ENCODE measurements at regions not wholly inside any gene's neighbourhood (a gene's known extent, or its start where the extent isn't known, plus 50 kb on each side); places are given as distances from the start of the nearest gene placed in this dataset.

DNA sequence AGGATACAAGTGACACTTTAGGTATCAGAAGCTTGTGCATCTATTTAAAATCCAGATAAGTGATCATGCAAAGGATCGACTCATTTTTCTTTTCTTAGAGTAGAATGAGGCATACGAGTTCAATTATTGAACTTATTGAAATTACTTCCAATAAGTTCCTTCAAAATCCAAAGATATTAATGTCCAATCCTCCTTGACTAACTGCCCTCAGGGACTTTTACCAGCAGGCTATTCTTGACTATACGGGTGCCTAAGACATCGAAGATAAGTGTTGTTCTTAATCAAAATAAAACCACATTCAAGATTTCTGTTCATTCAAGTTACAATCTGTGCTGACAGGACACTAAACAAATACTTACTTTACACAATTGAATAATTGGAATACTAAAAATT is 74.5 kb upstream of the SP4 start:
- Mint-ChIP-seq H3K4me3 (no peak overlapping the region), H3K9me3 (peaks cover 6% of the 10 kb centered on the region), H3K4me1 (ENCODE audit: low read depth) (peaks cover 68% of the 10 kb centered on the region), H3K27ac (peak overlapping the region; percentile 96), H3K36me3 (ENCODE audit: low read depth) (peaks cover 9% of the 10 kb centered on the region), H3K27me3 (ENCODE audit: insufficient read depth) (no peaks in the 10 kb centered on the region)
- intact Hi-C loops (cut with micrococcal nuclease): loop anchor here (10.0 kb wide), 1 partner anchor 1321 kb away; no protein-coding TSS in a partner anchor
- no peak for DNase-seq (ENCODE audit: low spot score)

GRCh38 chr7:21354284-21354683 is 73.6 kb upstream of the SP4 start:
- intact Hi-C loops (cut with micrococcal nuclease): loop anchor here (10.0 kb wide), 1 partner anchor 1321 kb away; no protein-coding TSS in a partner anchor
- Mint-ChIP-seq H3K4me1 (ENCODE audit: low read depth) (peaks cover 77% of the 10 kb centered on the region), H3K27ac (peak overlapping the region; percentile 79), H3K9me3 (peaks cover 6% of the 10 kb centered on the region), H3K27me3 (ENCODE audit: insufficient read depth) (no peaks in the 10 kb centered on the region), H3K4me3 (peak overlapping the region; percentile 37), H3K36me3 (ENCODE audit: low read depth) (peaks cover 6% of the 10 kb centered on the region)
- no peak for DNase-seq (ENCODE audit: low spot score)

- Mint-ChIP-seq H3K4me1 (ENCODE audit: low read depth) (peaks cover 88% of the 10 kb centered on the region), H3K4me3 (peak overlapping the region; percentile 16), H3K9me3 (peaks cover 6% of the 10 kb centered on the region), H3K27ac (peak overlapping the region; percentile 79), H3K36me3 (ENCODE audit: low read depth) (peaks cover 5% of the 10 kb centered on the region), H3K27me3 (ENCODE audit: insufficient read depth) (no peaks in the 10 kb centered on the region)
- intact Hi-C loops (cut with micrococcal nuclease): loop anchor here (1.0 to 10.0 kb wide), 8 partner anchors 9 to 1319 kb away; no protein-coding TSS in a partner anchor
- DNase-seq (ENCODE audit: low spot score): peak; percentile 69
These were observed 72.4 kb upstream of the SP4 start for GRCh38 chr7:21355406-21355874.

- Mint-ChIP-seq H3K4me3 (no peak overlapping the region), H3K9me3 (peaks cover 6% of the 10 kb centered on the region), H3K4me1 (ENCODE audit: low read depth) (peaks cover 92% of the 10 kb centered on the region), H3K36me3 (ENCODE audit: low read depth) (peaks cover 8% of the 10 kb centered on the region), H3K27me3 (ENCODE audit: insufficient read depth) (no peaks in the 10 kb centered on the region), H3K27ac (peak overlapping the region; percentile 79)
- intact Hi-C loops (cut with micrococcal nuclease): loop anchor here (5.0 to 10.0 kb wide), 2 partner anchors 99 to 1318 kb away; no protein-coding TSS in a partner anchor
- DNase-seq (ENCODE audit: low spot score): no peak
These were observed 71.3 kb upstream of the SP4 start for GRCh38 chr7:21356616-21357015.

- H3K4me3 Mint-ChIP-seq: no peak overlapping the region
These were observed 70.5 kb upstream of the SP4 start for GRCh38 chr7:21357151-21358097.

GRCh38 chr7:21358648-21359047 is 69.2 kb upstream of the SP4 start:
- Mint-ChIP-seq H3K36me3 (ENCODE audit: low read depth) (peaks cover 10% of the 10 kb centered on the region), H3K27ac (peak overlapping the region; percentile 15), H3K9me3 (peaks cover 6% of the 10 kb centered on the region), H3K4me1 (ENCODE audit: low read depth) (peaks cover 82% of the 10 kb centered on the region), H3K27me3 (ENCODE audit: insufficient read depth) (no peaks in the 10 kb centered on the region), H3K4me3 (no peak overlapping the region)
- intact Hi-C loops (cut with micrococcal nuclease): loop anchor here (5.0 to 10.0 kb wide), 2 partner anchors 101 to 1316 kb away; no protein-coding TSS in a partner anchor
- DNase-seq (ENCODE audit: low spot score): no peak

More at GRCh38 chr7:21357151-21358097, 70.5 kb upstream of the SP4 start:
- intact Hi-C loops (cut with micrococcal nuclease): loop anchor here (5.0 to 10.0 kb wide), 2 partner anchors 100 to 1317 kb away; no protein-coding TSS in a partner anchor
- Mint-ChIP-seq H3K9me3 (peaks cover 6% of the 10 kb centered on the region), H3K27ac (peak overlapping the region; percentile 70), H3K4me1 (ENCODE audit: low read depth) (peaks cover 94% of the 10 kb centered on the region), H3K36me3 (ENCODE audit: low read depth) (peaks cover 8% of the 10 kb centered on the region), H3K27me3 (ENCODE audit: insufficient read depth) (no peaks in the 10 kb centered on the region)
- DNase-seq (ENCODE audit: low spot score): no peak

DNA sequence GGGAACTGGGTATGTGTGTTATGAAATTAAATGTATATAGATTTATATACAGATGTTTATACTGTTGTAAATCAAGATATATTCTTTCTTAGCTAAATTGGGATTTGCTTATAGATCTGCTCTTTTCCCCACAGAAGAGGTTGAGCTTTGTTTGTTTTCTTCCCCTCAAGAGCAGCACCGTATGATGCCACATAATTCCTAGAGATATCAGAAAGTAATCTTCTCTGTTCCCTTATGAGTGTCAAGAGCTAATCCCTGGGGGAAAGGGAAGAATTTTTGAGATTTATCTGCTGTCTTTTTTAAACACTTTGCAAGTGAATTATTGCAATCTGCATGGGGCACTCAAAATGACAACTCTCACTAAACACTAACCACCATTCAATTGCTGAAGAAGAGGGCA is 68.7 kb upstream of the SP4 start:
- Mint-ChIP-seq H3K36me3 (ENCODE audit: low read depth) (peaks cover 9% of the 10 kb centered on the region), H3K27me3 (ENCODE audit: insufficient read depth) (no peaks in the 10 kb centered on the region), H3K4me1 (ENCODE audit: low read depth) (peaks cover 81% of the 10 kb centered on the region), H3K4me3 (no peak overlapping the region), H3K9me3 (peaks cover 6% of the 10 kb centered on the region), H3K27ac (peak overlapping the region; percentile 18)
- no peak for DNase-seq (ENCODE audit: low spot score)
- intact Hi-C loops (cut with micrococcal nuclease): loop anchor here (5.0 to 10.0 kb wide), 2 partner anchors 102 to 1316 kb away; no protein-coding TSS in a partner anchor

DNA sequence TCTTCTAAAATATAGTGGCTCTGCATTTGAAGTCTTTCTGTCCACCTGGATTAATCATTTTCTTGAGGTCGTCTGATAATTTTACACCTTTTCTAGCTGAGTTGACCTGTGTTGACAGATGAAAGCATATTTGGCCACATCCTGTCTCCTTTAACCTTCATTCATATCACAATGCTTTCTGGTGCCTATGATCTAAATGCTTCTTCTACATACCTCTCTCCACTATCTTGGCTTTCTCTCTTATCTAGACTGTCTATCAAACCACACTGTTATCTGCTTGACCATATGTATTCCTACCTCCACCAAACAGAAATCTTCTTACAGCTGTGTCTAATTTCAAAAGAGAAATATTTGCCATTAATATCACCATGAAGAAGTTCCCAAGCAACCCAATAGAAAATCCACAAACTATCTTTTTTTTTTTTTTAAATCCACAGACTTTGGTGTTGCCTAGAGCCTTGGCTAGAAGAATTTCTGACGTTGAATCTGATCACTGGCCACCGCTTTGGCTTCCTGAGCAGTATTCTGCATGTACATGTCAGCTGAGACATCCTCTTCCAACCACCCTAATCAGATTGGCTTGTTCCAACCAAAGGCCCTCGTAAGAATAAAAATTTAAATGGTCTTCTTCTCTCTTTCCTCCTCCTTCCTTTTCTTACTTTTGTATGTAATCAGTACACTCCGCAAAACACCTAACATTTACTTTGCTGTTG is 66.3 kb upstream of the SP4 start:
- DNase-seq (ENCODE audit: low spot score): no peak
- peaks cover 4% of the 10 kb centered on the region for H3K9me3 Mint-ChIP-seq
- peak overlapping the region; percentile 41 for H3K27ac Mint-ChIP-seq
- peak overlapping the region; percentile 59 for H3K4me3 Mint-ChIP-seq
- H3K4me1 Mint-ChIP-seq (ENCODE audit: low read depth): peaks cover 83% of the 10 kb centered on the region
- intact Hi-C loops (cut with micrococcal nuclease): loop anchor here (10.0 kb wide), 1 partner anchor 1653 kb away; the partner anchor contains the start of gene HYCC1
- peaks cover 10% of the 10 kb centered on the region for H3K36me3 Mint-ChIP-seq (ENCODE audit: low read depth)
- no peaks in the 10 kb centered on the region for H3K27me3 Mint-ChIP-seq (ENCODE audit: insufficient read depth)

DNA sequence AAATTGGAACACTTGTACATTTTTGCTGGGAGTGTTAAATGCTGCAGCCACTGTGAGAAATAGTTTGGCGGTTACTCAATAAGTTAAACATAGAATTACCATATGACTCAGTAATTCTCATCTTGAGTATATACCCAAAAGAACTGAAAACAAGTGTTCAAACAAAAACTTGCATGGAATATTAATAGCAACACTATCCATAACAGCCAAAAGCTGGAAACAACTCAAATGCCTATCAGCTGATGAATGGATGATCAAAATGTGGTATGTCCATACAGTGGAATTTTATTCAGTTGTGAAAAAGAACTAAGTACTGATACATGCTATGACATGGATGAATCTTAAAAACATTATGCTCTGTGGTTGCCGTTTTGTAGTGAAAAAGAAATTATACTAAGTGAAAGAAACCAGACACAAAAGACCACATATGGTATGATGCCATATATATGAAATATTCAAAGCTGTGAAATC is 63.0 kb upstream of the SP4 start:
- Mint-ChIP-seq H3K9me3 (peaks cover 9% of the 10 kb centered on the region), H3K4me1 (ENCODE audit: low read depth) (peaks cover 70% of the 10 kb centered on the region), H3K27ac (peak overlapping the region; percentile 55), H3K27me3 (ENCODE audit: insufficient read depth) (no peaks in the 10 kb centered on the region), H3K36me3 (ENCODE audit: low read depth) (peaks cover 14% of the 10 kb centered on the region), H3K4me3 (peak overlapping the region; percentile 12)
- intact Hi-C loops (cut with micrococcal nuclease): loop anchor here (1.0 to 10.0 kb wide), 6 partner anchors 10 to 1650 kb away; partner anchors contain the start of gene HYCC1
- no peak for DNase-seq (ENCODE audit: low spot score)

GRCh38 chr7:21365866-21366624 is 61.8 kb upstream of the SP4 start:
- Mint-ChIP-seq H3K9me3 (peaks cover 9% of the 10 kb centered on the region), H3K27ac (peak overlapping the region; percentile 25), H3K4me1 (ENCODE audit: low read depth) (peaks cover 70% of the 10 kb centered on the region), H3K27me3 (ENCODE audit: insufficient read depth) (no peaks in the 10 kb centered on the region), H3K36me3 (ENCODE audit: low read depth) (peaks cover 18% of the 10 kb centered on the region), H3K4me3 (peak overlapping the region; percentile 9)
- intact Hi-C loops (cut with micrococcal nuclease): loop anchor here (1.0 to 10.0 kb wide), 4 partner anchors 17 to 1649 kb away; partner anchors contain the start of gene HYCC1
- DNase-seq (ENCODE audit: low spot score): no peak

DNA sequence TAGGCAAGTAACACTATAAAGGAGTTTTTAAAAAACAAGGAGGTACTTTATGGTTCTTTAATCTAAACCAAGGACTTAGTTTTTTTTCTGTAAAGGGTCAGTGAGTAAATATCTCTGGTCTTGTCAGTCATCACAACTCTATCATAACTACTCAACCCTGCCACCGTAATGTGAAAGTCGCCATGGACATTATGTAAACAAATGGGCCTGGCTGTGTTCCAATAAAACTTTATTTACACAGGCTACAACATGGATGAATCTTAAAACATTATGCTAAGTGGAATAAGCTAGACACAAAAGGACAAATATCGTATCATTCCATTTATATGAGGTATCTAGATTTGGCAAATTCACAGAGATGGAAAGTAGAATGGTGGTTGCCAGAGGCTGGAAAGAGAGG is 60.8 kb upstream of the SP4 start:
- no peaks in the 10 kb centered on the region for H3K27me3 Mint-ChIP-seq (ENCODE audit: insufficient read depth)
- intact Hi-C loops (cut with micrococcal nuclease): loop anchor here (10.0 kb wide), 1 partner anchor 1648 kb away; the partner anchor contains the start of gene HYCC1
- H3K36me3 Mint-ChIP-seq (ENCODE audit: low read depth): peaks cover 13% of the 10 kb centered on the region
- H3K9me3 Mint-ChIP-seq: peaks cover 9% of the 10 kb centered on the region
- no peak overlapping the region for H3K27ac Mint-ChIP-seq
- no peak for DNase-seq (ENCODE audit: low spot score)
- peaks cover 68% of the 10 kb centered on the region for H3K4me1 Mint-ChIP-seq (ENCODE audit: low read depth)
- H3K4me3 Mint-ChIP-seq: no peak overlapping the region
